GM12891 (cell line): ENCODE measurements at regions not wholly inside any gene's neighbourhood (a gene's known extent, or its start where the extent isn't known, plus 50 kb on each side); places are given as distances from the start of the nearest gene placed in this dataset.
A peak's percentile ranks its signal among the peaks of the same experiment; 100 is the strongest.

Source experiments
- DNase-seq: peaks from one replicate; pipeline ENCODE4 v3.0.0; 2011; ENCODE audit warnings: low spot score; ENCODE audit not compliant: insufficient read length
- FAIRE-seq: peaks from 2 replicates; lab custom pipeline; 2011; peaks lifted over from hg19 to GRCh38; lab: Jason Lieb, UNC
- PAX5 ChIP-seq: IDR thresholded peaks from 2 replicates; pipeline ENCODE4 v1.6.1; 2011; ENCODE audit warnings: low read length, moderate library complexity, mild to moderate bottlenecking; ENCODE audit not compliant: insufficient read depth, severe bottlenecking
- POLR2A ChIP-seq: IDR thresholded peaks from 2 replicates; pipeline ENCODE4 v1.6.1; 2011; ENCODE audit warnings: low read depth, low read length, control low read depth
- POLR2AphosphoS5 ChIP-seq: IDR thresholded peaks from 2 replicates; pipeline ENCODE4 v1.6.1; 2011; ENCODE audit warnings: low read depth, low read length, control low read depth
- POU2F2 ChIP-seq: IDR thresholded peaks from 2 replicates; pipeline ENCODE4 v1.6.1; 2011; ENCODE audit warnings: low read depth, mild to moderate bottlenecking, control low read depth, low read length, moderate library complexity
- SPI1 ChIP-seq: IDR thresholded peaks from 2 replicates; pipeline ENCODE4 v1.6.1; 2011; ENCODE audit warnings: low read depth, low read length, control low read depth
- TAF1 ChIP-seq: IDR thresholded peaks from 2 replicates; pipeline ENCODE4 v1.6.1; 2011; ENCODE audit warnings: low read depth, low read length, control low read depth

DNA sequence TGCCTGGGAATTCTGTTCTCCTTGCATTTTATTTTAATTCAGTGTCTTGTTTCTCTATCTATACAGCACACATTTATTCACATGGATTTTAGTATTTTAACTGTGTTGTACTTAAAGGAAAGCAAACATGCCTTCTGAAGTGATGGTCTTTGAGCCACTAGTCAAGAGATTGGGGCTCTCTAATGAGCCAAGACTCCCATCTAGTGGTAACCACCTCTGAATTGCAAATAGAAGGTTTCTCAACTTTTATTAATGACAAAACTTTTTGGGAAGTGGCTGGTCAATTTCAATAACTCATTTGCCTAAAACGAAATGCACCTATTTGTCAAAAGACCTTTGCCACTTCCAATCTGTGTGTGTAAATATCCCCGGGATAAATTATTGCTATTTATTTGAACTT lies 199.6 kb downstream of the LTN1 start:
- TF ChIP-seq POU2F2 (no peak), POLR2AphosphoS5 (no peak), PAX5 (no peak), POLR2A (no peak), SPI1 (no peak), TAF1 (no peak)
- no peak for DNase-seq
- no peak for FAIRE-seq

DNA sequence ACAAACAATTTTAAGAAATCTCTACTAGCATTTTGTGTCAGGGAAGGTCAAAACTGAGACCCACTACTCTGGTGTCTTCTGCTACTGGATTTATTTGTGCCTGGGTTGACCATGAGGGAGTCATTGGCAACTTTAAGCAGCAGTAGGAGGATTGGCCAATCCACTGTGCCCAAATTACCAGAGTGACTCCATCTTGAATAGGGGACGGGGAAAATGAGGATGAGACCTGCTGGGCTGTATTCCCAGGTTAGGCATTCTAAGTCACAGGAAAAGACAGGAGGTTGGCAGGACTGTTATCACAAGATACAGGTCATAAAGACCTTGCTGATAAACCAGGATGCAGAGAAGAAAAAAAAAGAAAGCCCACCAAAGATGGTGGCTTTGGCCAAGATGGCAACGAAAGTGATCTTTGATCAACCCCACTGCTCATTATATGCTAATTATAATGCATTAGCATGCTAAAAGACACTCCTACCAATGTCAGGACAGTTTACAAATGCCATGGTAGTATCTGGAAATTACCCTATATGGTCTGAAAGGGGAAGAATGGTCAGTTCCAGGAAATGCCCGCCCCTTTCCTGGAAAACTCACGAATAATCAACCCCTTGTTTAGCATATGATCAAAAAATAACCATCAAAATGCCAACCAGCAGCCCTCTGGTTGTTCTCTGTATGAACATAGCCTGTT lies 200.9 kb downstream of the LTN1 start:
- DNase-seq (no peak), FAIRE-seq (no peak)
- TF ChIP-seq POLR2AphosphoS5, result no peak
- no peak for TF ChIP-seq POU2F2
- no peak for TF ChIP-seq SPI1
- no peak for TF ChIP-seq PAX5
- no peak for TF ChIP-seq POLR2A
- TF ChIP-seq TAF1, result no peak

DNA sequence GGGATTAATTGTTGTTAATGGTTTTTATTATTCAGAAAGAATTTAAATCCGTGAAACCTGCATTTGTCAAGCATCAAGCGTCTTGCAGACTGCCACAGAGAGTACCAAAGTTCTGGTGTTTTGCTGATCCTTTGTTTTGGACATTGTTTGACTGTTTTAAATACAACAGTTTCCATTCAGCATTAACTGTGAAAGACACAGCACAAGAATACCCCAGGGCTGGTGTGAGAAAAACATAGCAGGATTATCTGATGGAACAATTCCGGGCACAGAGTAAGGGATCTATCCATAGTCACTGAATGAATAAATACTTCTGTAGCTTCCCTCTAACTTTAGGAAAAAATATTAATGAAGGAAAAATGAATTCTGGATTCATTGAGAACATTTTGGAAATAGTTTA lies 202.3 kb downstream of the LTN1 start:
- TF ChIP-seq POU2F2 (no peak), PAX5 (no peak), SPI1 (no peak), POLR2A (no peak), TAF1 (no peak), POLR2AphosphoS5 (no peak)
- no peak for FAIRE-seq

DNA sequence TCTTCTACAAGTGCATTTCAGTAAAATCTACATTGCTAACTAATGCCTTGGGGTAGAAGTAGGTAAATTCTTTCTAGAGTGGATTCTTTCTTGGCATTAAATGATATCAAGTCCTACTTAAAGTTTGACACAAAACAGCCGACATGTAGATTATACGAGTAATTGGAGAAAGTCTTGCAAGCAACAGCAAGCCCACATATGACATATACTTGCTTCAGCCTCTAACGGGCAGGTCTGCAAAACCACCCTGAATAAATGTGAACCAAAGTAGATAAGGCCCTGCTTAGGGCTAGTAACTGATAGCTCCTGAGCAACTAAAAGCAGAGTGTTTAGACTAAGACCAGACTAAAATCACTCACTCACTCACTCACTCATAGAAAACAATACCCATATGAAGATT lies 203.2 kb downstream of the LTN1 start:
- DNase-seq (no peak), FAIRE-seq (no peak)
- TF ChIP-seq PAX5, result no peak
- TF ChIP-seq POLR2AphosphoS5, result no peak
- TF ChIP-seq POLR2A, result no peak
- no peak for TF ChIP-seq POU2F2
- no peak for TF ChIP-seq TAF1
- TF ChIP-seq SPI1, result no peak

More for the DNA sequence above, 202.3 kb downstream of the LTN1 start:
- DNase-seq, result no peak

DNA sequence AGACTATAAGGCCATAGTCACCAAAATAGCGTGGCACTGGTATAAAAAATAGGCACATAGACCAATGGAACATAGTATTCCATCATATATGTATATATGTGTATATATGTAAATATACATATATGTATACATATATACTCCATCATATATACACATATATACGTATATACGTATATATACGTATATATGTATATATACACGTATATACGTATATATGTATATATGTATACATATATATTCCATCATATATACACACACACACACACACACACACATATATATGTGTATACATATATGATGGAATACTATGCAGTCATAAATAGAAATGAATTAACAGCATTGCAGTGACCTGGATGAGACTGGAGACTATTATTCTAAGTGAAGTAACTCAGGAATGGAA lies 204.6 kb downstream of the LTN1 start:
- FAIRE-seq (no peak), DNase-seq (no peak)
- TF ChIP-seq SPI1, result no peak
- no peak for TF ChIP-seq TAF1

DNA sequence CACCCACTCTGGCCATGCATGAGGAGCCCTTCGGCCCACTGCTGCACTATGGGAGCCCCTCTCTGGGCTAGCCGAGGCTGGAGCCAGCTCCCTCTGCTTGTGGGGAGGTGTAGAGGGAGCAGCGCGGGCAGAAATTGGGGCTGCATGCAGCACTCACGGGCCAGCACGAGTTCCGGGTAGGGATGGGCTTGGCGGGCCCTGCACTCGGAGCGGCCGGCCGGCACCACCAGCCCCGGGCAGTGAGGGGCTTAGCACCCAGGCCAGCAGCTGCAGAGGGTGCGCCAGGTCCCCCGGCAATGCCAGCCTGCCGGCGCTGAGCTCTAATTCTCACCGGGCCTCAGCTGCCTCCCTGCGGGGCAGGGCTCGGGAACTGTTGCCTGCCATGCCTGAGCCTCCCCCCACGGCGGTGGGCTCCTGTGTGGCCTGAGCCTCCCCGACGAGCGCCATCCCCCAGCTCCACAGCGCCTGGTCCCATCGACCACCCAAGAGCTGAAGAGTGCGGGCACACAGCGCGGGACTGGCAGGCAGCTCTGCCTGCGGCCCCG lies 209.0 kb downstream of the LTN1 start:
- no peak for DNase-seq

DNA sequence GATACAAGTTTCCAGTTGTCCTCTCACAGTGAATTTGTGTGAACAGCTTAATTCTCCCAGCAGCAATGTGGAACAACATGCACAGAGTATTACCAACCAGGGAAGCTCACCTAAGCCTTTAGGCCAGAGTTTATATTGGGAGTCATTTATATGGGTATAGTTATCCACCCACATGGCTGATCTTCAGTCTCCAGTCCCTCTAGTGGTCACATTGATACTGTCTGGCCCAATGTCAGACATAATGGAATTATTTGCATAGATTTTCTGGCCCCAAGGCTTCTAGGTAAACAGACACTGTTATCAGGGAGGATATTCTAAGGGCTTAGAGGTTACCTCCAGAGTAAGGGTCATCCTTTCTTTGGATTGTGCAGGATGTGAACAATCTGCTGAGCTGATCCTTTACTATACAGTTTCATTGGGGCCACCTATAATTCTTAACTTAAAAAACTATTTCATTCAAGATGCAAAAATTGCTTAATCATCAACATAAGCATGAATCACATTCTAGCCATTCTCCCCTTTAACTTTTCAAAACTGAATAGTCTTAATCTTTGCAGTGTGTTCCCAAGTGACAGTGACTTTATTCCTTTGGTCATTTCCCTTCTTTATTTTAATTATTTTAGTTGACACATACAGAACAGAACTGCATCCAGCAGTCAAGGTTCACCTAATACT lies 210.9 kb downstream of the LTN1 start:
- DNase-seq, result peak; percentile 2
- FAIRE-seq, result no peak

More for the DNA sequence above, 209.0 kb downstream of the LTN1 start:
- FAIRE-seq, result no peak
- no peak for TF ChIP-seq POU2F2
- TF ChIP-seq PAX5, result no peak
- no peak for TF ChIP-seq POLR2A
- TF ChIP-seq SPI1, result no peak

DNA sequence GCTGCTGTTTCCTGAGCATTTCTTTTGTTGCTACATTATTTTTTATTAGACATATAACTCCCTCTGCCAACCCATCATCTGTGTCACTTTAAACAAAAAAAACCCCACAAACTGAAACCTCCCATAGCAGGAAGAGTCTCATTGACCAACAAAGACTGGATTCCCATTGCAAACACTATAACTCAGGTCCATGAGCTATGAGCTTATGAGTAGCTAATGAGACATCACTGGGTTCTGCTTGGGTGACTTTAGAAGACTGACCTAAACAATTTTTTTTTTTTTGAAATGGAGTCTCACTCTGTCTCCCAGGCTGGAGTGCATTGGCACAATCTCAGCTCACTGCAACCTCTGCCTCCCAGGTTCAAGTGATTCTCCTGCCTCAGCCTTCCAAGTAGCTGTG lies 212.8 kb downstream of the LTN1 start:
- no peak for FAIRE-seq
- no peak for DNase-seq

More for the DNA sequence above, 210.9 kb downstream of the LTN1 start:
- no peak for TF ChIP-seq PAX5
- TF ChIP-seq POLR2AphosphoS5, result no peak
- no peak for TF ChIP-seq TAF1
- TF ChIP-seq POLR2A, result no peak
- no peak for TF ChIP-seq POU2F2
- TF ChIP-seq SPI1, result no peak

DNA sequence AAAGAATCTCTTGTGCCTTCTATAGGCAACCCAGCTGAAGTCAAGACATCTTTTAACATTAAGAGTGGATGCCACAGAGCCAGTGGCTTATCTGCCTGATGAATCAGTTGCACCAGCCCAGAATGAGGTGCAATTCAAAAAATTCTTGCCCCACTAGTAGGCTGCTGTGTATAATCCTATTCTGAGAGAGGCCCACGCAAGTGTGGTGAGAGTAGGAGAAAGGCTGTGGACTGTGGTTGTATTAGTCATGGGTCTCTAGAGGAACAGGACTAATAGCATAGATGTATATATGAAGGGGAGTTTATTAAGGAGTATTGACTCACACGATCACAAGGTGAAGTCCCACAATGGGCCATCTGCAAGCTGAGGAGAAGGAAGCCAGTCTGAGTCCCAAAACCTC lies 216.4 kb downstream of the LTN1 start:
- no peak for FAIRE-seq
- TF ChIP-seq TAF1 (no peak), POLR2AphosphoS5 (no peak), PAX5 (no peak), POU2F2 (no peak), SPI1 (no peak), POLR2A (no peak)

More for the DNA sequence above, 212.8 kb downstream of the LTN1 start:
- no peak for TF ChIP-seq TAF1
- TF ChIP-seq POU2F2, result no peak
- no peak for TF ChIP-seq POLR2A
- no peak for TF ChIP-seq PAX5
- no peak for TF ChIP-seq POLR2AphosphoS5

DNA sequence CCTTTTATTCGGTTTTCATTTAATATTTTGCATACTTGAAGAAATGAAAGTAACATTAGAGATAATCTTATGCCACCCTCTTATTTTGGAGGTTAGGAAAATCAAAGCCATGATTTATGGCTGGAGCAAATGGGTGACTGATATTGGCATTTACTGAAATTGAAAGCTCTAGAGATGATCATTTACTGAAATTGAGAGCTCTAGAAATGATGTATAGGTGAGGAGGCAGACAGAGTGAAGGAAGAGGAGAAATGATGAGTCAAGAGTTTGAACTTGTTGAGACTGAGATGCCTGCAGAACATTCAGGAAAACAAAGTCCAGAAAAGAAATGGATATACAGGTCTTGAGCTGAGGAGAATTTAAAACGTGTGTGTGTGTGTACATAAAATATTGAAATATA lies 217.6 kb downstream of the LTN1 start:
- TF ChIP-seq TAF1 (no peak), SPI1 (no peak)
- no peak for FAIRE-seq
- DNase-seq, result no peak

More for the DNA sequence above, 216.4 kb downstream of the LTN1 start:
- no peak for DNase-seq

DNA sequence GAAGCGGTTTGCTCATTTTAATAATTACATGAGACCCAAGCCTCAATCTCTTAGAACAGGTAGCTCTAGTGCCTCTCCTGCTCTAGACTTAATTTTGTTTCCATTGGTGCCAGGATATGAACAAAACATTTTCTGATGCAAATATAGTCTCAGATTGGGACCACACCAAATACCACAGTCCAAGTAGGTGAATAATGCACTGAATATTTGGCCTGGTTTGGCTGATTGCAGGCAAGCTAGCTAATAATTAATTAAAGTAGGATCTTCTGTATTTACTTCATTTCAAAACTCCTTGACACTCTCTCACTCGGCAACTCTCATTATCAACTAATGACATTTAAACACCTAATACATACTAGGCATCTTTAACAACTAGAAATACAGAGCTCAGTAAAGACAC lies 219.6 kb downstream of the LTN1 start:
- FAIRE-seq (no peak), DNase-seq (no peak)
- TF ChIP-seq SPI1 (no peak), POU2F2 (no peak), TAF1 (no peak), POLR2A (no peak), PAX5 (no peak), POLR2AphosphoS5 (no peak)
